GM12878 (cell line): ENCODE measurements at regions not wholly inside any gene's neighbourhood (a gene's known extent, or its start where the extent isn't known, plus 50 kb on each side); places are given as distances from the start of the nearest gene placed in this dataset.

Source experiments
- ATAC-seq: fragments of 200-7000 bp; cut with Tn5 transposase; 3 replicates; pipeline ENCODE4 v1.9.1; 2020; ENCODE audit warnings: mild to moderate bottlenecking, moderate library complexity
- BruUV-seq: library from RNA; stranded (reverse); fragments of 400-500 nt; replicated peaks from 2 replicates; lab custom pipeline; 2021; lab: Mats Ljungman, UMichigan
- CTCF ChIA-PET: fragments of 300-600 bp; sonication (Branson Sonifier 250); formaldehyde crosslinking; extraction: SDS; loops from one replicate; lab custom pipeline; 2021; ENCODE audit warnings: inconsistent platforms; lab: Yijun Ruan, JAX
- POLR2A ChIA-PET: fragments of 350-600 bp; formaldehyde crosslinking; extraction: SDS; loops from one replicate; lab custom pipeline; 2021; ENCODE audit warnings: inconsistent platforms; lab: Charles Lee
- RAD21 ChIA-PET: fragments of 300-600 bp; sonication (Branson Sonifier 250); formaldehyde crosslinking; loops from one replicate; lab custom pipeline; 2023; ENCODE audit warnings: antibody characterized with exemption; ENCODE audit not compliant: unreplicated experiment; lab: Charles Lee
- SMC1A ChIA-PET: fragments of 300-600 bp; sonication (Branson Sonifier 250); formaldehyde crosslinking; loops from one replicate; lab custom pipeline; 2023; ENCODE audit not compliant: unreplicated experiment, uncharacterized antibody; lab: Charles Lee
- DNase-seq: peaks from one replicate; pipeline ENCODE4 v3.0.0-alpha.2; 2011; ENCODE audit warnings: low read depth, low spot score
- FAIRE-seq: peaks from 3 replicates; lab custom pipeline; 2011; peaks lifted over from hg19 to GRCh38; lab: Jason Lieb, UNC
- H2AFZ ChIP-seq: 2 replicates; pipeline ENCODE4 v1.6.0; 2011; ENCODE audit warnings: low read depth, low read length, control low read depth; ENCODE audit not compliant: control insufficient read depth
- H3K27ac ChIP-seq: 2 replicates; pipeline ENCODE4 v1.5.1; 2011; ENCODE audit warnings: control low read depth; ENCODE audit not compliant: control insufficient read depth, insufficient read depth
- H3K27me3 ChIP-seq, 2 experiments: replicated peaks in 1 of 2; 2 replicates each; pipeline versions ENCODE4 v1.6.0 to v1.6.1; 2011; ENCODE audit warnings: low read length in 1 of 2; ENCODE audit not compliant: control insufficient read depth in 2 of 2, insufficient read depth in 2 of 2
- H3K36me3 ChIP-seq, 2 experiments: 2 replicates each; pipeline ENCODE4 v1.5.1; 2011; ENCODE audit warnings: low read length in 1 of 2; ENCODE audit not compliant: control insufficient read depth in 2 of 2, insufficient read depth in 2 of 2
- H3K4me1 ChIP-seq: 2 replicates; pipeline ENCODE4 v1.6.1; 2011; ENCODE audit warnings: mild to moderate bottlenecking, low read length, moderate library complexity, mixed read lengths; ENCODE audit not compliant: control insufficient read depth, insufficient read depth
- H3K4me2 ChIP-seq: 2 replicates; pipeline ENCODE4 v1.6.0; 2011; ENCODE audit warnings: control low read depth; ENCODE audit not compliant: control insufficient read depth, insufficient read depth
- H3K4me3 ChIP-seq: fragments of 200-600 bp; sonication (generic); 2 replicates; pipeline ENCODE4 v1.5.1; 2016
- H3K79me2 ChIP-seq: 2 replicates; pipeline ENCODE4 v1.6.0; 2011; ENCODE audit warnings: low read length; ENCODE audit not compliant: control insufficient read depth, insufficient read depth
- H3K9ac ChIP-seq: 2 replicates; pipeline ENCODE4 v1.8.0; 2011; ENCODE audit warnings: low read length, control low read depth, mixed read lengths; ENCODE audit not compliant: control insufficient read depth, insufficient read depth
- H3K9me3 ChIP-seq: replicated peaks from 3 replicates; pipeline ENCODE4 v1.5.1; 2011; ENCODE audit warnings: mild to moderate bottlenecking, low read length; ENCODE audit not compliant: control insufficient read depth, insufficient read depth
- H4K20me1 ChIP-seq: 2 replicates; pipeline ENCODE4 v1.6.0; 2011; ENCODE audit not compliant: control insufficient read depth, insufficient read depth
- BMI1 ChIP-seq: fragments of 450-650 bp; IDR thresholded peaks from 2 replicates; pipeline ENCODE4 v1.6.1; 2016; ENCODE audit warnings: mild to moderate bottlenecking, moderate library complexity, borderline replicate concordance
- CBFB ChIP-seq: IDR thresholded peaks from 2 replicates; pipeline ENCODE4 v1.6.1; 2016; ENCODE audit warnings: antibody characterized with exemption, low read depth
- HDAC6 ChIP-seq: fragments of 200-600 bp; sonication (generic); IDR thresholded peaks from one replicate; pipeline ENCODE4 v1.8.0; 2017; ENCODE audit warnings: antibody characterized with exemption; ENCODE audit not compliant: unreplicated experiment
- KDM1A ChIP-seq: fragments of 200-600 bp; sonication (generic); IDR thresholded peaks from 2 replicates; pipeline ENCODE4 v1.6.1; 2016; ENCODE audit warnings: borderline replicate concordance
- NR2C2 ChIP-seq: IDR thresholded peaks from 2 replicates; pipeline ENCODE4 v1.6.1; 2011; ENCODE audit warnings: borderline replicate concordance, low read depth; ENCODE audit not compliant: control insufficient read depth, insufficient read length
- SIN3A ChIP-seq: IDR thresholded peaks from 2 replicates; pipeline ENCODE4 v1.6.1; 2012; ENCODE audit warnings: low read depth, low read length, improper control_type of control experiment
- ZNF622 ChIP-seq: fragments of 450-650 bp; IDR thresholded peaks from 2 replicates; pipeline ENCODE4 v1.6.1; 2017; ENCODE audit warnings: mild to moderate bottlenecking, inconsistent platforms
- WGBS: methylation state at CpG from one replicate; pipeline ENCODE4 v1.1.6; 2016; ENCODE audit warnings: low lambda C conversion rate; ENCODE audit not compliant: insufficient replicate concordance, insufficient coverage; ENCODE audit errors: missing lambda C conversion rate; 5-methylcytosine and 5-hydroxymethylcytosine counted together
- in situ Hi-C: fragments of 300-500 bp; cut with MboI; formaldehyde crosslinking; loops from 9 replicates; pipeline ENCODE4 v1.14.3; 2018; ENCODE audit warnings: mixed read lengths
- intact Hi-C: fragments of 100-400 bp; cut with micrococcal nuclease; formaldehyde crosslinking; loops from one replicate; pipeline ENCODE4 v1.14.2; 2022; ENCODE audit not compliant: unreplicated experiment
- TF ChIP-seq, protein P1 (sequence below): IDR thresholded peaks from 2 replicates; pipeline ENCODE4 v1.6.1; 2011; ENCODE audit warnings: borderline replicate concordance, low read depth, mild to moderate bottlenecking, moderate library complexity, mixed read lengths, low read length; ENCODE audit not compliant: insufficient read depth; ENCODE audit errors: extremely low read length
- TF ChIP-seq, protein P2 (sequence below): IDR thresholded peaks from 2 replicates; pipeline ENCODE4 v1.6.1; 2012; ENCODE audit warnings: low read depth, low read length, improper control_type of control experiment
- TF ChIP-seq, protein P3 (sequence below): IDR thresholded peaks from 2 replicates; pipeline ENCODE4 v1.6.1; 2012; ENCODE audit warnings: low read depth, low read length, improper control_type of control experiment

- WGBS: 14% methylated on average over 3 of the region's 3 CpGs
- Histone ChIP-seq H3K36me3 (no peaks in the 10 kb centered on the region), H3K4me2 (no peak overlapping the region), H3K27me3 (no peaks in the 10 kb centered on the region), H3K27ac (no peak overlapping the region), H3K4me3 (no peak overlapping the region), H3K79me2 (no peaks in the 10 kb centered on the region), H2AFZ (no peak overlapping the region), H3K9me3 (no peaks in the 10 kb centered on the region), H3K4me1 (no peaks in the 10 kb centered on the region), H4K20me1 (no peaks in the 10 kb centered on the region), H3K9ac (no peak overlapping the region)
- no peak for ATAC-seq
- BruUV-seq: no TSS peak
- intact Hi-C loops: no loop called here
- in situ Hi-C loops: no loop called here
- ChIA-PET RAD21 (interaction anchor here (0.9 kb wide), 1 partner anchor 1411 kb away, joined by 3 read pairs; no protein-coding TSS in a partner anchor), CTCF (no interaction called here), POLR2A (interaction anchor here (0.7 kb wide), 1 partner anchor 1307 kb away, joined by 3 read pairs; no protein-coding TSS in a partner anchor), SMC1A (no interaction called here)
- FAIRE-seq: no peak
- no peak for DNase-seq
- TF ChIP-seq, protein P1, sequence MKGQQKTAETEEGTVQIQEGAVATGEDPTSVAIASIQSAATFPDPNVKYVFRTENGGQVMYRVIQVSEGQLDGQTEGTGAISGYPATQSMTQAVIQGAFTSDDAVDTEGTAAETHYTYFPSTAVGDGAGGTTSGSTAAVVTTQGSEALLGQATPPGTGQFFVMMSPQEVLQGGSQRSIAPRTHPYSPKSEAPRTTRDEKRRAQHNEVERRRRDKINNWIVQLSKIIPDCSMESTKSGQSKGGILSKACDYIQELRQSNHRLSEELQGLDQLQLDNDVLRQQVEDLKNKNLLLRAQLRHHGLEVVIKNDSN: no peak
- no peak for TF ChIP-seq NR2C2
- no peak for TF ChIP-seq SIN3A
- TF ChIP-seq, protein P2, sequence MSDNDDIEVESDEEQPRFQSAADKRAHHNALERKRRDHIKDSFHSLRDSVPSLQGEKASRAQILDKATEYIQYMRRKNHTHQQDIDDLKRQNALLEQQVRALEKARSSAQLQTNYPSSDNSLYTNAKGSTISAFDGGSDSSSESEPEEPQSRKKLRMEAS: no peak
These were observed 83.1 kb upstream of the MLIP start for GRCh38 chr6:54028170-54028569.

DNA sequence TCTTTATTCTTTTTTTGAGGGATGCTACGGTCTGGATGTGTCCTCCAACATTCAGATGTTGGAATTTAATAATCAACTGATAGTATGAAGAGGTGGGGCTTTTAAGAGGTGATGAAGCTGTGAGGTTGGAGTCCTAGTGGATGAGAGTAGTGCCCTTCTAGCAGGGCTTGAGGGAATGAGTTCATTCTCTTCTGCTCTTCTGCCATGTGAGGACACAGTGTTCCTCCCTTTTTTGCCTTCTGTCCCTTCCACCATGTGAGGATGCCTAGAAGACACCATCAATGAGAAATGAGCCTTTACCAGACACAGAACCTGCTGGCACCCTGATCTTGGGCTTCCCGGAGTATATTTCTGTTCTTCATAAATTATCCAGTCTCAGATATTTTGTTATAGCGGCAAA is 82.1 kb upstream of the MLIP start:
- no peak for FAIRE-seq

More for the DNA sequence above, 82.1 kb upstream of the MLIP start:
- no peak overlapping the region for H2AFZ ChIP-seq
- no TSS peak for BruUV-seq
- no peaks in the 10 kb centered on the region for H3K4me1 ChIP-seq
- no peaks in the 10 kb centered on the region for H3K9me3 ChIP-seq
- H4K20me1 ChIP-seq: no peaks in the 10 kb centered on the region
- H3K4me2 ChIP-seq: no peak overlapping the region
- H3K4me3 ChIP-seq: no peak overlapping the region
- POLR2A ChIA-PET: no interaction called here
- 42% methylated on average over 3 of the region's 3 CpGs for WGBS
- SMC1A ChIA-PET: no interaction called here
- H3K9ac ChIP-seq: no peak overlapping the region
- in situ Hi-C loops: no loop called here
- RAD21 ChIA-PET: no interaction called here
- DNase-seq: no peak
- no peak overlapping the region for H3K27ac ChIP-seq
- H3K27me3 ChIP-seq: no peaks in the 10 kb centered on the region; a peak in 1 of 4 replicates
- TF ChIP-seq BMI1: no peak
- no peak for TF ChIP-seq KDM1A
- TF ChIP-seq, protein P3, sequence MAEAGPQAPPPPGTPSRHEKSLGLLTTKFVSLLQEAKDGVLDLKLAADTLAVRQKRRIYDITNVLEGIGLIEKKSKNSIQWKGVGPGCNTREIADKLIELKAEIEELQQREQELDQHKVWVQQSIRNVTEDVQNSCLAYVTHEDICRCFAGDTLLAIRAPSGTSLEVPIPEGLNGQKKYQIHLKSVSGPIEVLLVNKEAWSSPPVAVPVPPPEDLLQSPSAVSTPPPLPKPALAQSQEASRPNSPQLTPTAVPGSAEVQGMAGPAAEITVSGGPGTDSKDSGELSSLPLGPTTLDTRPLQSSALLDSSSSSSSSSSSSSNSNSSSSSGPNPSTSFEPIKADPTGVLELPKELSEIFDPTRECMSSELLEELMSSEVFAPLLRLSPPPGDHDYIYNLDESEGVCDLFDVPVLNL: no peak
- TF ChIP-seq CBFB: no peak
- TF ChIP-seq HDAC6: no peak
- no peak for TF ChIP-seq ZNF622
- TF ChIP-seq, all 136 proteins: peak for 0
- no peak for ATAC-seq
- intact Hi-C loops: no loop called here
- CTCF ChIA-PET: no interaction called here
- Histone ChIP-seq H3K79me2 (no peaks in the 10 kb centered on the region), H3K36me3 (no peaks in the 10 kb centered on the region)
